ENCODE measurements at regions not wholly inside any gene's neighbourhood (a gene's known extent, or its start where the extent isn't known, plus 50 kb on each side); places are given as distances from the start of the nearest gene placed in this dataset.

DNA sequence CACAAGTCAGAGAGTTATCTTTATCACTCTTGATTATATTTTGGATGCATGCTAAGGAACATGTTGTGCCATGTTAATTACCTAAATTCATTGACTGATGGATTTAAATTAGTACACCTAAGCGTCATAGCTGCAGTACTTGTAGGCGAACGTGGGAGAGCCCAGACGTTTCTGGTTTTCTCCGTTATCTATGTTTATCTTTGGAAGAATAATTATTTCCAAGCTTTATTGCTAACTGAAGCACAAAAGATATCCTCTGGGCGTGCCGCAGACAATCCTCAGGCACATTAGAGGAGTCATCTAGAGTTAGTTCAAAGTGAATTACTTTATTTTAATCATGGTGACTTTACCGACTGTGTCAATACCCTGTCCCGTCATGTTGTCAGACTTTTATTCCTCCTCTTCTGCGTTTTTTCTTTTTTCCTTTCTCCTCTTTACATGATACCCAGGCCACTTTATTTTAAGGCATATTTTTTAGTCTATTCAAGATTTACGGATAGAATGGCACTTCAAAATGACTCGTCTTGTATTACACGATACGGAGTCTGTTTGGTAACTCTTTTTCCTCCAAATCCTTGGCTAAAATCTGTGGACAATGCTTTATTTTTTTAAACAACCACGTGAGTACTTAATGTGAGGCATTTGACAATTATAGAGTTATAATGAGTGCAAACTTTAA lies 632.0 kb upstream of the TENM3 start:
- TF ChIP-seq, protein P1, sequence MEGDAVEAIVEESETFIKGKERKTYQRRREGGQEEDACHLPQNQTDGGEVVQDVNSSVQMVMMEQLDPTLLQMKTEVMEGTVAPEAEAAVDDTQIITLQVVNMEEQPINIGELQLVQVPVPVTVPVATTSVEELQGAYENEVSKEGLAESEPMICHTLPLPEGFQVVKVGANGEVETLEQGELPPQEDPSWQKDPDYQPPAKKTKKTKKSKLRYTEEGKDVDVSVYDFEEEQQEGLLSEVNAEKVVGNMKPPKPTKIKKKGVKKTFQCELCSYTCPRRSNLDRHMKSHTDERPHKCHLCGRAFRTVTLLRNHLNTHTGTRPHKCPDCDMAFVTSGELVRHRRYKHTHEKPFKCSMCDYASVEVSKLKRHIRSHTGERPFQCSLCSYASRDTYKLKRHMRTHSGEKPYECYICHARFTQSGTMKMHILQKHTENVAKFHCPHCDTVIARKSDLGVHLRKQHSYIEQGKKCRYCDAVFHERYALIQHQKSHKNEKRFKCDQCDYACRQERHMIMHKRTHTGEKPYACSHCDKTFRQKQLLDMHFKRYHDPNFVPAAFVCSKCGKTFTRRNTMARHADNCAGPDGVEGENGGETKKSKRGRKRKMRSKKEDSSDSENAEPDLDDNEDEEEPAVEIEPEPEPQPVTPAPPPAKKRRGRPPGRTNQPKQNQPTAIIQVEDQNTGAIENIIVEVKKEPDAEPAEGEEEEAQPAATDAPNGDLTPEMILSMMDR (conservative IDR thresholded peaks at IDR 0.05), result no peak
- TF ChIP-seq ZFX (IDR thresholded peaks at IDR 0.05), result no peak

Measured in C4-2B (cell line).